ENCODE measurements at regions not wholly inside any gene's neighbourhood (a gene's known extent, or its start where the extent isn't known, plus 50 kb on each side); places are given as distances from the start of the nearest gene placed in this dataset.

DNA sequence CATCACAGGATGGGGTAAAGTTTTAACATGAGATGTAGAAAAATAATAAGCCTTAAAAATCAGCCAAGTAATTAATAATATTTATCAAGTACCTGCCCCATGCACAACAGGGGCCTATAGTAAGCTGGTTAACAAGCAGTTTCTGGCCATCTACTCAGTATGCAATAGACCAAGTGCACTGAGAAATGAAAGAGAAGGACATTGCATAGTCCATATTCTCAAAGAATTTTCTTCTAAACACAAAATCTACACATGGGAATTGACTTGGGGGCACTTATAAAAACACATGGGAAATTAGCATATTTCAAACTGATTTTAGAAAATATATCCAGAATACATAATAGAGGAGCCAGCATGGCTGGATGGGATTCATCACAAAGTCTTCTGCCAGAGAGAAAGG, 109.5 kb downstream of the DIO2 start:
- H2AFZ ChIP-seq (ENCODE audit: low read depth) = no peak overlapping the region
- TF ChIP-seq, protein P1, sequence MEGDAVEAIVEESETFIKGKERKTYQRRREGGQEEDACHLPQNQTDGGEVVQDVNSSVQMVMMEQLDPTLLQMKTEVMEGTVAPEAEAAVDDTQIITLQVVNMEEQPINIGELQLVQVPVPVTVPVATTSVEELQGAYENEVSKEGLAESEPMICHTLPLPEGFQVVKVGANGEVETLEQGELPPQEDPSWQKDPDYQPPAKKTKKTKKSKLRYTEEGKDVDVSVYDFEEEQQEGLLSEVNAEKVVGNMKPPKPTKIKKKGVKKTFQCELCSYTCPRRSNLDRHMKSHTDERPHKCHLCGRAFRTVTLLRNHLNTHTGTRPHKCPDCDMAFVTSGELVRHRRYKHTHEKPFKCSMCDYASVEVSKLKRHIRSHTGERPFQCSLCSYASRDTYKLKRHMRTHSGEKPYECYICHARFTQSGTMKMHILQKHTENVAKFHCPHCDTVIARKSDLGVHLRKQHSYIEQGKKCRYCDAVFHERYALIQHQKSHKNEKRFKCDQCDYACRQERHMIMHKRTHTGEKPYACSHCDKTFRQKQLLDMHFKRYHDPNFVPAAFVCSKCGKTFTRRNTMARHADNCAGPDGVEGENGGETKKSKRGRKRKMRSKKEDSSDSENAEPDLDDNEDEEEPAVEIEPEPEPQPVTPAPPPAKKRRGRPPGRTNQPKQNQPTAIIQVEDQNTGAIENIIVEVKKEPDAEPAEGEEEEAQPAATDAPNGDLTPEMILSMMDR (conservative IDR thresholded peaks at IDR 0.05; ENCODE audit: low read depth, low read length) = no peak
- no peaks in the 10 kb centered on the region for H3K4me1 ChIP-seq (ENCODE audit: low read depth, poor library complexity, severe bottlenecking)
- no peaks in the 10 kb centered on the region for H3K79me2 ChIP-seq (ENCODE audit: insufficient read depth, low read depth)
- no peaks in the 10 kb centered on the region for H3K27me3 ChIP-seq (ENCODE audit: insufficient read depth, low read depth)
- H4K20me1 ChIP-seq (ENCODE audit: insufficient read depth) = no peaks in the 10 kb centered on the region
- H3K4me2 ChIP-seq = no peak overlapping the region
- H3K36me3 ChIP-seq (ENCODE audit: insufficient read depth) = no peaks in the 10 kb centered on the region
- no peak overlapping the region for H3K4me3 ChIP-seq (IDR thresholded peaks at IDR 0.05; ENCODE audit: insufficient read depth, low read depth, low read length)
- H3K9ac ChIP-seq = no peak overlapping the region
- H3K27ac ChIP-seq = no peak overlapping the region

DNA sequence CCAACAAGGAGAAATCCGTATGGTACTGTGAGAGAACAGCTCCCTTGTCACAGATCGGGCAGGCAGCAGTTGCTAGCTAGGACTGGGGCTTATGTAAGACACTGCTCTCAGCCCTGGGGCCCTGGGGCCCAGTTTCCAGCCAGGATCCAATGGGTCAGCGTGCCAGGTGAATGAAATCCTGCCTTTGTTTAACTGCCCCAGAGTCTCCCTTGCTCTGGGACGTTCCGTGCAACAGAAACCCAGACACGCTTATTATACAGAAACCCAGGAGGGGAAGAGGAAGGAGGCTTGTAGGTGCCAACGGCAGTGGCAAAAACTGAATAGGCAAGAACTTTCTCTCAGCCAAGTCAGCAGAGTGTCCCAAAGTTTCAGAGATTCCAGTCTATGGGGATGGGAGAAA, 110.6 kb downstream of the DIO2 start:
- H3K27me3 ChIP-seq (ENCODE audit: insufficient read depth, low read depth) = no peaks in the 10 kb centered on the region
- no peaks in the 10 kb centered on the region for H3K4me1 ChIP-seq (ENCODE audit: low read depth, poor library complexity, severe bottlenecking)
- H3K79me2 ChIP-seq (ENCODE audit: insufficient read depth, low read depth) = no peaks in the 10 kb centered on the region
- no peak overlapping the region for H3K27ac ChIP-seq
- TF ChIP-seq, protein P1 (conservative IDR thresholded peaks at IDR 0.05; ENCODE audit: low read depth, low read length) = no peak
- no peaks in the 10 kb centered on the region for H3K36me3 ChIP-seq (ENCODE audit: insufficient read depth)
- no peaks in the 10 kb centered on the region for H4K20me1 ChIP-seq (ENCODE audit: insufficient read depth)
- H3K4me3 ChIP-seq (IDR thresholded peaks at IDR 0.05; ENCODE audit: insufficient read depth, low read depth, low read length) = no peak overlapping the region
- H3K4me2 ChIP-seq = no peak overlapping the region
- no peak overlapping the region for H3K9ac ChIP-seq
- H2AFZ ChIP-seq (ENCODE audit: low read depth) = no peak overlapping the region

DNA sequence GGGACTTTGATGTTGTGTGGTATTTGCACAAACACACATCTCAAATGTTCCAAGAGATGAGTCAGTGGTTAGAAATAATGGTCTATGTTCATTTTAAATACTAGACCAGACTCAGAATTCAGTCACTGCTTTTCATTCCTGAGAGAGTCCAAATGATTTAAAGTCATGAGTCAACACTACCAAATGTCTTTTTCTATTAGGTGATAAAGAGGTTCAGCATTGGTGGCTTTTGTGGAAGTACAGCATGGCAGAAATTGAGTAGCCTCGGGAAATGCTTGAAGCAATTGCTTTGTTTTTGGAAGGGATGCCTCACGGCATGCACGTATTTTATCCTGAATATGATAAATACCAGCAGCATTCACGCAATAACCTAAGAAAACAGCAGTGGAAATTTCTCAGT, 115.7 kb downstream of the DIO2 start:
- H3K4me1 ChIP-seq (ENCODE audit: low read depth, poor library complexity, severe bottlenecking) = no peaks in the 10 kb centered on the region
- no peak overlapping the region for H3K27ac ChIP-seq
- H3K27me3 ChIP-seq (ENCODE audit: insufficient read depth, low read depth) = no peaks in the 10 kb centered on the region
- H3K4me2 ChIP-seq = no peak overlapping the region
- H3K4me3 ChIP-seq (IDR thresholded peaks at IDR 0.05; ENCODE audit: insufficient read depth, low read depth, low read length) = no peak overlapping the region
- TF ChIP-seq, protein P1 (conservative IDR thresholded peaks at IDR 0.05; ENCODE audit: low read depth, low read length) = no peak
- no peaks in the 10 kb centered on the region for H3K79me2 ChIP-seq (ENCODE audit: insufficient read depth, low read depth)
- no peak overlapping the region for H2AFZ ChIP-seq (ENCODE audit: low read depth)
- no peaks in the 10 kb centered on the region for H3K36me3 ChIP-seq (ENCODE audit: insufficient read depth)
- H4K20me1 ChIP-seq (ENCODE audit: insufficient read depth) = no peaks in the 10 kb centered on the region
- H3K9ac ChIP-seq = no peak overlapping the region

DNA sequence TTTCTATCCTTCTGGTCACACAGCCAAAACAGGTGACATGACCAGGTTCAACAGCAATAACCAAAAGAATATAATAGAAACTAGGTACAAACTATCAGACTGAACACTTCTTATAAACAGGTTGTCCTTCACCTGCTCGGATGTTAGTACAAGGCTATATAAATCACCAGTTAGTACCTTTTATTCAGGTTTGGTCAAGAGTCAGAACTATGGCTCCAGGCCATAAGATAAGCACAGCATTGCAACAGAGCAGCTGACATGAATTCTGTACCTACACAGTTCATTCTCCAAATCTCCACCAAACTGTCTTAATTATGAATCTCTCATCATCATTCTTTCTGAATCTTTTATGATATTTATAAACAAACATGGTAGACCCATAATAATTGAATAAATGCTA, 123.9 kb downstream of the DIO2 start:
- Histone ChIP-seq H3K4me3 (IDR thresholded peaks at IDR 0.05; ENCODE audit: insufficient read depth, low read depth, low read length) (no peak overlapping the region), H3K36me3 (ENCODE audit: insufficient read depth) (no peaks in the 10 kb centered on the region), H2AFZ (ENCODE audit: low read depth) (no peak overlapping the region), H3K27me3 (ENCODE audit: insufficient read depth, low read depth) (no peaks in the 10 kb centered on the region), H3K4me1 (ENCODE audit: low read depth, poor library complexity, severe bottlenecking) (no peaks in the 10 kb centered on the region), H3K27ac (no peak overlapping the region), H3K9ac (no peak overlapping the region), H4K20me1 (ENCODE audit: insufficient read depth) (no peaks in the 10 kb centered on the region), H3K79me2 (ENCODE audit: insufficient read depth, low read depth) (no peaks in the 10 kb centered on the region), H3K4me2 (no peak overlapping the region)
- TF ChIP-seq, protein P1 (conservative IDR thresholded peaks at IDR 0.05; ENCODE audit: low read depth, low read length) = no peak

DNA sequence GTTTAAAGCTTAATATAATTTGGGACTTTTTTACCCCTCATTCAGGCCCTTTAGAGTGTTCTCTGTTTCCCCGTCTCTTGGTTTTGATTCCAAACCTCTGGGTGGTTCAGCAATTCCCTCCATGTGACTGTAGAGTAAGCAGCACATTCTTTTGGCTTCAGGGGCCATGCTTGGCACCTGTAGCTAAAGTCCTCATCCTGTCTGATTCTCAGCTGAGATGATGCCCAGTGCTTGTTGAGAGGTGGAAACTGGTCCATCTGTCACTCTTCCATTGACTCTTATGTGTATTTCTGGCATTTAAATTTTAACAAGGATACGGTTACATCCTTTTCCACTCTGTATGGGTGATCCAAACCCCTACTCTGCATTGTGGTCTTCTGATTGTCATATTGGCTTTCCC, 127.1 kb downstream of the DIO2 start:
- Histone ChIP-seq H3K4me3 (IDR thresholded peaks at IDR 0.05; ENCODE audit: insufficient read depth, low read depth, low read length) (no peak overlapping the region), H4K20me1 (ENCODE audit: insufficient read depth) (no peaks in the 10 kb centered on the region)
- TF ChIP-seq, protein P1 (conservative IDR thresholded peaks at IDR 0.05; ENCODE audit: low read depth, low read length) = no peak

More for the DNA sequence above, 127.1 kb downstream of the DIO2 start:
- Histone ChIP-seq H3K4me1 (ENCODE audit: low read depth, poor library complexity, severe bottlenecking) (no peaks in the 10 kb centered on the region), H2AFZ (ENCODE audit: low read depth) (no peak overlapping the region), H3K27me3 (ENCODE audit: insufficient read depth, low read depth) (no peaks in the 10 kb centered on the region), H3K4me2 (no peak overlapping the region), H3K36me3 (ENCODE audit: insufficient read depth) (no peaks in the 10 kb centered on the region), H3K79me2 (ENCODE audit: insufficient read depth, low read depth) (no peaks in the 10 kb centered on the region), H3K27ac (no peak overlapping the region), H3K9ac (no peak overlapping the region)

All from KMS-11 (cell line).